HG03135 (cell line): ENCODE measurements at regions not wholly inside any gene's neighbourhood (a gene's known extent, or its start where the extent isn't known, plus 50 kb on each side); places are given as distances from the start of the nearest gene placed in this dataset.
"Not testable (repeated sequence)": the region's sequence is repeated elsewhere in the genome, so short reads cannot be mapped to it uniquely, and the experiment has no call there.

Source experiments
- ATAC-seq: cut with Tn5 transposase; IDR thresholded peaks from one replicate; pipeline ENCODE4 v1.9.1; 2021; ENCODE audit warnings: mild to moderate bottlenecking, moderate library complexity; ENCODE audit not compliant: unreplicated experiment

DNA sequence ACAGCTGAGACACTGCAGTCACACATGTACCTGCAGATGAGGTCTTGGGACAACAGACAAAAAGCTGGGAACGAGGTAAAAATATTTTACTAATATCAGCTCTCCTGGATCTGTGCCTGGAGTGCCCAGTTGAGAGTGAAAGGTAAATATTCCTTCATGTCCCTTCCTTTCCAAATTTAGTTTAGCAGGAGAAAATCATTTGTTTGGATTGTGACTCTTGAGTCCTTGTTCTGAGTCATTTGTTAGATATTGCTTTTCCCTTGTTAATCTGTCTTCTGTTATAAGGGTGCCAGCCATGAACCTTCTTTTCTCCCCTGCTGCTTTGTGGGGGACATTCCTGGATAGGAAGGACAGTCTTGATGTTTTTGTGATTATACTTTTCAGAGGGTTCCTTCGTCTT, 329.2 kb downstream of the DSC3 start:
- no peak for ATAC-seq

GRCh38 chr18:30712383-30712782, 330.2 kb downstream of the DSC3 start:
- peak; percentile 67 for ATAC-seq

DNA sequence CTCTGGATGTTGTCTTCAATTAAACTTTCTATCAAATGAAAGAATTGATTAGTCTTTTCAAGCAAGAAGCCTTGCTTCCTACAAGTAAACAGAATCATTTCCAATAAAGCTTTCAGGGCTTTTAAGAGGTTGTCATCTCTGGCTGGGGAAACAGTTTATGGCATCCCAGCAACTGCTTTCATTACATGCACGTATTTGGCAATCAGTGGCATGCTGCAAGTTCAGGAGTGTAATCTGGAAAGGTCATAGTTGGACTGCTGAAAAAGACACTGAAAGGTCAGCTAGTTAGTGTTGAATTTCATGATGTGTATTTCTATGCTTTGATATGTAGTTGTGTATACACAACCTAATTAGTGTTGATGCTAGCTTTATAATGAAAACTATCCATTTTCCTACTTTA, 332.9 kb downstream of the DSC3 start:
- ATAC-seq: no peak

DNA sequence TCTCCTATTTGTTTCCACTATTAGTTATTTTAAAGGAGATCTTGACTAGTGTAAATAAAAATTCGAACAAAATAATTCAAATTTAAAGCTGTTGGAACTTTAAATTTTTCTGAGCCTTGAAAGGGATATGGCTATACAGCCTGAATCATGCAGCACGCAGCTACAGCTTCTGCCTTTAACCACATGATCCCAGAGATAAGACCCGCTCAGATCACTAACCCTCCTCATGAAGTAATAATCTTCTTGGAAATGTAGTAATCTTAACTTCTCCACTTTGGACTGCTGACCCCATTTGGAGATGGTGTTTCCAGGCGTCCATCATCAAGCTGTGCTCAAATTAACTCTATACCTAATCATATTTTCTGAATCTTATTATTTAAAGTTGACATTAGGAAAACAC, 336.6 kb downstream of the DSC3 start:
- no peak for ATAC-seq

- ATAC-seq: no peak
These were observed 344.0 kb downstream of the DSC3 start for GRCh38 chr18:30698571-30698970.

- ATAC-seq: no peak
These were observed 346.3 kb downstream of the DSC3 start for GRCh38 chr18:30696201-30696600.

DNA sequence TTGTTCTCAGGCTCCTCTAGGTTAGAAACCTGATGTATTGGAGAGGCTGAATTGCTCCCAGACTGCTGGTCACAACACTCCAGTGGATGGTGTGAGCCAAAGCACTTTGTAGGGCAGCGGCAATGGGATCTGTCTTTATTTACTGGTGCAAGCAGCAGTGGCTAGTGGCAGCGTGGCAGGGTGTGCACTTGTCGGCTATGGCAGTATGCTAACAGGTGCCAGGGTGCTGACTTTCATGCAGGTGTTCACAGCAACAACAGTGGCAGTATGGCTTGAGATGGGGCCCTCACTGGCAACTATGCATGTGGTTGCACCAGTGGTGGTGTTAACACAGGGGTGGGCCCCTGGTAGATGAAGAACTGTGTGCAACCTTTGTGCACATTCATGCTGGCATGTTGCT, 347.8 kb downstream of the DSC3 start:
- ATAC-seq: no peak

- no peak for ATAC-seq
These were observed 353.3 kb downstream of the DSC3 start for GRCh38 chr18:30689216-30689615.

- ATAC-seq: no peak
These were observed 355.0 kb downstream of the DSC3 start for GRCh38 chr18:30687501-30687900.

GRCh38 chr18:30684825-30685481, 357.6 kb downstream of the DSC3 start:
- no peak for ATAC-seq

GRCh38 chr18:30683836-30684235, 358.7 kb downstream of the DSC3 start:
- ATAC-seq: no peak

GRCh38 chr18:30682672-30683071, 359.9 kb downstream of the DSC3 start:
- ATAC-seq: no peak

- ATAC-seq: no peak
These were observed 363.1 kb downstream of the DSC3 start for GRCh38 chr18:30679285-30679930.

GRCh38 chr18:30677813-30678212, 364.7 kb downstream of the DSC3 start:
- not testable (repeated sequence) for ATAC-seq

GRCh38 chr18:30676053-30676480, 366.5 kb downstream of the DSC3 start:
- ATAC-seq: no peak

- ATAC-seq: no peak
These were observed 367.0 kb downstream of the DSC3 start for GRCh38 chr18:30675493-30675892.

DNA sequence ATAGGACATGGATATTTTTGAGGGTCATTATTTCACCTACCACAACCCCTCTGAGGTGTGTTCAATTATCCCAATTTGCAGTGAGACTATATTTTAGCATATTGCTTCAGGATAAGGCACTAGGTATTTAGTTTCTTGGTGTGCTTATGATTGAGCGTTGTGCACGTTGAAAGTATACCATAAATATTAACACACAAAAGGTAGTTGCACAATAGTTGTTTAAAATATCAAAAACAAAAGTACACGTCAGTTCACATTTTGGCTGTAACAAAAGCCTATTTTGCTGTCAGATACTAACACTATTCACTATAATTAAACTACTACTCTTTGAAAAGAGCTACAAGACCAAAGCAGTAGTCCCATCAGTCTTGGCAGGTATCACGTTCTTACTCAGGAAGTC, 367.5 kb downstream of the DSC3 start:
- no peak for ATAC-seq

GRCh38 chr18:30674596-30674995, 367.9 kb downstream of the DSC3 start:
- ATAC-seq: no peak

- ATAC-seq: not testable (repeated sequence)
These were observed 370.1 kb downstream of the DSC3 start for GRCh38 chr18:30672439-30672838.

DNA sequence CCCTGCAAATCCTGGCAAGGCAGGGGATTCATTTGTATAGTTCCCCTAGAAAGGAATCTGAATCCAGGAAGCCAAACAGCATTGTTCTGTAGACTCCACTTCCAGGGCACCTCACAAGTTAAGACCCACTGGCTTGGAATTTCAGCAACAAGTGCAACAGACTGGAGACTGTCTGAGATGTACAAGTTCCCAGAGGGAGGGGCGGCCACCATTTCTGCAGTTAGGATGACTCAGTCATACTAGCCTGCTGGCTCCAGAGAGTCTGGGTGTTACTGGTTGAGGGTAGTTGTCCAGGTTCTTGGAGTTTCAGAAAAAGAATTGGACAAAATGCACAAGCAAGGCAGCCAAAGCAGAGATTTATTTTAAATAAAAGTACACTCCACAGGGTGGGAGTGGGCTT, 384.2 kb downstream of the DSC3 start:
- no peak for ATAC-seq

GRCh38 chr18:30652387-30652786, 390.2 kb downstream of the DSC3 start:
- no peak for ATAC-seq

DNA sequence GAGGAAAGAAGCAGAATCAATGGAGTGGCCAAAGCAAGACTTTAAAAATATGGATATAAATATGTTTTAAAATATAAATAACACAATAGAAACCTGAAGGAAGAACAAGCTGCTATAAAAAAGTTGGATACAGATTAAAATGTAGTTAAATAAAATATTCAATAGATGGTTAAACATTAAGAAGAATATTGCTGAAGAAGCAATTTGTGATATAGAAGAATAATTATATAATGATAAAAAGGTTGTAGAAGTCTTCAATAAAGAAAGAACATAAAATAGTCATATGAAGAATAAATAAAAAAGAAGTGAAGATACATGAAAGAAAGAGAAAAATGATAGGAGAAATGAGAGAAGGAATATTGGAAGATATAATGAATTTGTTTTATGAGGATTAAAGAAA, 392.0 kb downstream of the DSC3 start:
- ATAC-seq: no peak

- ATAC-seq: no peak
These were observed 398.4 kb downstream of the DSC3 start for GRCh38 chr18:30644158-30644557.
